Left lung (tissue), 4 donors: ENCODE measurements at regions not wholly inside any gene's neighbourhood (a gene's known extent, or its start where the extent isn't known, plus 50 kb on each side); places are given as distances from the start of the nearest gene placed in this dataset.

Experiments used
- ATAC-seq: fragments of 200-7000 bp; cut with Tn5 transposase; one replicate; pipeline ENCODE4 v1.9.1; 2020; ENCODE audit warnings: moderate library complexity
- DNase-seq, 4 donors: peaks; one replicate each; pipeline ENCODE4 v3.0.0-alpha.2; 2013 to 2020
- H3K27ac ChIP-seq, 2 donors: fragments of 200-600 bp; sonication (generic) in 1 of 2; one replicate each; pipeline versions ENCODE4 v1.5.0 to v1.8.0; 2020 to 2021
- H3K27me3 ChIP-seq, 2 donors: fragments of 200-600 bp; sonication (generic) in 1 of 2; one replicate each; pipeline versions ENCODE4 v1.5.0 to v1.8.0; 2020 to 2021
- H3K36me3 ChIP-seq, 2 donors: fragments of 200-600 bp; sonication (generic) in 1 of 2; one replicate each; pipeline versions ENCODE4 v1.5.0 to v1.8.0; 2020 to 2021
- H3K4me1 ChIP-seq, 2 donors: fragments of 200-600 bp; one replicate each; pipeline ENCODE4 v1.8.0; 2021
- H3K4me3 ChIP-seq, 2 donors: fragments of 200-600 bp; sonication (generic) in 1 of 2; one replicate each; pipeline versions ENCODE4 v1.5.0 to v1.8.0; 2020 to 2021; ENCODE audit warnings: mild to moderate bottlenecking in 1 of 2
- H3K9me3 ChIP-seq, 2 donors: fragments of 200-600 bp; sonication (generic) in 1 of 2; one replicate each; pipeline versions ENCODE4 v1.5.0 to v1.8.0; 2020 to 2021
- CTCF ChIP-seq, 2 donors: fragments of 200-600 bp; sonication (generic) in 1 of 2; IDR thresholded peaks; one replicate each; pipeline versions ENCODE4 v1.5.0 to v1.8.0; 2021; ENCODE audit warnings: antibody characterized with exemption in 2 of 2
- intact Hi-C, 2 donors: fragments of 100-400 bp; cut with DNase I; formaldehyde crosslinking; loops; one replicate each; pipeline versions ENCODE4 v1.11.2 to v1.14.2; 2022
- donor health status: DM: no; HTN: yes; CAD: no.
- donor health status: DM: no; HTN: no; CAD: no.

DNA sequence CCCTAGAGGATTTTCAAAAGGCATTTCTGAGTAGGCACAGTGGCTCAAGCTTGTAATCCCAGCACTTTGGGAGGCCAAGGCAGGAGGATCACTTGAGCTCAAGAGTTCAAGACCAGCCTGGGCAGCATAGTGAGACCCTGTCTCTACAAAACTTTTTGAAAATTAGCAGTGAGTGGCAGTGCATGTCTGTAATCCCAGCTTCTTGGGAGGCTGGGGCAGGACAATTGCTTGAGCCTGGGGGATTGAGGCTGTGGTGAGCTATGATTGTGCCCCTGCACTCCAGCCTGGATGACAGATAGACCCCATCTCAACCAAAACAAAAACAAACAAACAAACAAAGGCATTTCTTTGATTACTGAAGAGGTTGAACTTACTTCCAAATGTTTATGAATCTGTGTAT, 201.4 kb downstream of the KIF26A start:
- H3K9me3 ChIP-seq = peaks cover 0 to 15% of the 10 kb centered on the region in 2 donors

DNA sequence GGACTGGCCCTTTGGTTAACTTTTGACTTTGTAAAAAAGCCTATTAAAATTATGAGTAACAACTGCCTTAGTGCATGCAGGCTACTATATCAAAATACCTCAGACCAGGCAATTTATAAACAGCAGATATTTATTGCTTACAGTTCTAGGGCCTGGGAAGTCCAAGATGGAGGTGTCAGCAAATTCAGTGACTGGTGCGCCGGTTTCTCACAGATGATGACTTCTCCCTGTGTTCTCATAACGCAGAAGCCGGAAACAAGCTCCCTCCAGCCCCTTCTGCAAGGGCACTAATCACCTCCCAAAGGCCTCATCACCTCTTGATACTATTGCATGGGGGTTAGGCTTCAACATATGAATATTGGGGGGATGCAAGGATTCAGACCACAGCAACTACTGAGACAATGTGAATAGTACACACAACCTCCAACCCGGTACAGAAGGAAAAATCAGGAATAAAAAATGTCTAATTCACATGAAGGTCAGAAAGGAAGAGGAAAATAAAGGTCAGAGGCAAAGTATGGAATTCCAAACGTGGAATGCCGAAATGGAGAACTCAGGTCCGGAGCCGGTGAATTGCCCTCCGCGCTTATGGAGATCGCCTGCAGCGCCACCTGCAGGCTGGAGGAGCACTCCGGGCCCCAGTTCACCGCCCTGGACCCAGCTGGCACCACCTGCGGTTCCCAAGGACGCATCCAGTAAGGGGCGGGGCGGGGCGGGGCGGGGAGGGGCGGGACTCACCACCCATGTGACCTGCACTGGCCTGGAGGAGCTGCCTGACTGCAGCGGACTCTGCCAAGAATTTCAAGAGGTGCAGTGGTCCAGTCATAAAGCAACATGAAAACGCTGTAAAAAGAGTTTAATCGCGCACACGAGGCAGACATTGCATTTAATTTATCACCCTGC, 203.4 kb downstream of the KIF26A start:
- H3K9me3 ChIP-seq = peaks cover 0 to 15% of the 10 kb centered on the region in 2 donors
- no peak overlapping the region for H3K4me3 ChIP-seq
- H3K27me3 ChIP-seq = peaks cover 0 to 51% of the 10 kb centered on the region in 2 donors
- DNase-seq (peak in 3 of 4 donors; percentile 38 to 72 (median 69)), ATAC-seq (peak; percentile 84)
- peak; percentile 22 to 61 for TF ChIP-seq CTCF (IDR thresholded peaks at IDR 0.05)
- H3K36me3 ChIP-seq = no peaks in the 10 kb centered on the region
- no peaks in the 10 kb centered on the region for H3K4me1 ChIP-seq
- H3K27ac ChIP-seq = no peak overlapping the region
- intact Hi-C loops = no loop called here

More for the DNA sequence above, 201.4 kb downstream of the KIF26A start:
- peaks cover 0 to 32% of the 10 kb centered on the region in 2 donors for H3K27me3 ChIP-seq
- DNase-seq = no peak
- no peak overlapping the region for H3K27ac ChIP-seq
- H3K4me1 ChIP-seq = no peaks in the 10 kb centered on the region
- intact Hi-C loops = no loop called here
- no peak for ATAC-seq
- no peak for TF ChIP-seq CTCF (IDR thresholded peaks at IDR 0.05)
- no peaks in the 10 kb centered on the region for H3K36me3 ChIP-seq
- no peak overlapping the region for H3K4me3 ChIP-seq

DNA sequence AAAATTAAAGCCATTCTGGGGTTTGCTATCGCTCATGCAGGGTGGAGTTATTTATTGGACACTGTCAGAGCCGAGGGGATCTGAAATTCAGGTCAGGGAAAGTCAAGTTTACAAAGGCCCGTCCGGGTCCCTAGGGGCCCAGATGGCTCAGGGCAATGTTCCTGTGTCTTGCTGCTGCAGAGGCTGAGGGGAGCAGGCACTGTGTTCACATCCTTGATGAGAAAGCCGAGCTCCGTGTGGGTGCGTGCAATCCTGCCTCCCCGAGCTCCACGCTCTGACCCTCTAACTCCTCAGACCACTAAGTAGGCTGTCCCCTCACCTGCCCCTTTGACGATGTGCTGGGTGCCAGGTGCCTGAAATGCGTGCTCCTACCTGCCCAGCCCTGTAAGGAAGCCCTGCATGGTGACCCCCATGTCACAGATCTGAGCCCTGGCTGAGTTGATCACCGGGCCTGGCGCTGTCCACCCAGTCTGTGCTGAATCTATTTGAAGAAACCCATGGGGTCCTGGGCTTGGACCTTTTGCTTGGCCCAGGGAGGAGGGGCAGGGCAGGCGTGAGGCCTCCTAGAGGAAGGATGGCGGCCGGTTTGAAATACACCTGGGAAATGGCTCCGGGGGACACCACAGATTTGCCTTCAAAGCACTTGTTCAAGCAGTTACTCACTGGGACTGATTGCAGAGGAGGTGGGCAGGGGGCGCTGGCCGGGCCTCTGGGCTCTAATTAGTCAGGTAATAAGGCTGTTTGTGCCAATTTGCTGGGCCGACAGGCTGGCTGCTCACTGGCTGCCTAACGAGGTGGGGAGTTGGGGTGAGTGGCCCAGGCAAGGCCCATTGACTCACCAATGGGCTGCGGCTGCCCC, 204.3 kb downstream of the KIF26A start:
- intact Hi-C loops = no loop called here

DNA sequence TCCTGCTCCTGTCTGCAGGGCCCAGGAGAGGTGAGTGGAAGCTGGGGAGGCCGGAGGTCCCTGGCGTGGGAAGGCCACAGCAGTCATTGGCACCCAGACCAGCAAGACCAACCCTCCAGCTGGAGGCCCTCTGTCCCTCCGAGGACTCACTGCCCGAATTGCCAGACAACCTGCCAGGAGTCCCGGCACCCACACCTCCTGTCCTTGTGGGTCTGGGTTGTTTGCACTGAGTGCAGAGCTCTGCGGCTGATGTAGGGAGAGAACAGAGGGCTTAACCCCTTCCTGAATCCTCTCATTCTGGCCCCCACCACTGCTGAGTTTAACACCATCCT, 204.9 kb downstream of the KIF26A start:
- TF ChIP-seq CTCF (IDR thresholded peaks at IDR 0.05) = no peak
- DNase-seq (peak in 1 of 4 donors; percentile 19), ATAC-seq (no peak)
- no peak overlapping the region for H3K27ac ChIP-seq
- peaks cover 0 to 7% of the 10 kb centered on the region in 2 donors for H3K9me3 ChIP-seq
- intact Hi-C loops = no loop called here
- no peaks in the 10 kb centered on the region for H3K4me1 ChIP-seq
- H3K36me3 ChIP-seq = no peaks in the 10 kb centered on the region
- peaks cover 0 to 59% of the 10 kb centered on the region in 2 donors for H3K27me3 ChIP-seq
- no peak overlapping the region for H3K4me3 ChIP-seq

More for the DNA sequence above, 204.3 kb downstream of the KIF26A start:
- no peak for TF ChIP-seq CTCF (IDR thresholded peaks at IDR 0.05)
- H3K4me1 ChIP-seq = no peaks in the 10 kb centered on the region
- no peak overlapping the region for H3K27ac ChIP-seq
- H3K27me3 ChIP-seq = peaks cover 0 to 59% of the 10 kb centered on the region in 2 donors
- H3K9me3 ChIP-seq = peaks cover 0 to 13% of the 10 kb centered on the region in 2 donors
- DNase-seq = peak in 2 of 4 donors; percentile 22 to 67
- ATAC-seq = no peak
- H3K36me3 ChIP-seq = no peaks in the 10 kb centered on the region
- H3K4me3 ChIP-seq = no peak overlapping the region
